IMR-90 (cell line): ENCODE measurements at regions not wholly inside any gene's neighbourhood (a gene's known extent, or its start where the extent isn't known, plus 50 kb on each side); places are given as distances from the start of the nearest gene placed in this dataset.

Source experiments
- ATAC-seq: fragments of 200-7000 bp; cut with Tn5 transposase; 2 replicates; pipeline ENCODE4 v1.9.1; 2020; ENCODE audit warnings: low read depth, mild to moderate bottlenecking, moderate library complexity
- BruUV-seq: library from RNA; stranded (reverse); fragments of 400-500 nt; replicated peaks from 2 replicates; lab custom pipeline; 2021; lab: Mats Ljungman, UMichigan
- CTCF ChIA-PET: fragments of 300-600 bp; formaldehyde crosslinking; extraction: SDS; loops from one replicate; lab custom pipeline; 2021; ENCODE audit warnings: antibody characterized with exemption; lab: Yijun Ruan, JAX
- POLR2A ChIA-PET: fragments of 300-600 bp; sonication (Branson Sonifier 250); formaldehyde crosslinking; loops from one replicate; lab custom pipeline; 2022; ENCODE audit warnings: antibody characterized with exemption; ENCODE audit not compliant: unreplicated experiment; lab: Charles Lee
- DNase-seq: peaks from one replicate; pipeline ENCODE4 v3.0.0; 2013
- H2AFZ ChIP-seq: replicated peaks from 2 replicates; pipeline ENCODE3; 2013; ENCODE audit warnings: low read length, mild to moderate bottlenecking; ENCODE audit not compliant: poor library complexity
- H2AK5ac ChIP-seq: 2 replicates; pipeline ENCODE4 v1.6.1; 2013; ENCODE audit warnings: low read depth, low read length, inconsistent platforms
- H2AK9ac ChIP-seq: replicated peaks from 2 replicates; pipeline ENCODE3; 2013; ENCODE audit warnings: mild to moderate bottlenecking, low read depth, low read length, moderate library complexity; ENCODE audit not compliant: poor library complexity
- H2BK120ac ChIP-seq: 2 replicates; pipeline ENCODE4 v1.6.1; 2013; ENCODE audit warnings: low read depth, low read length, inconsistent platforms
- H2BK15ac ChIP-seq: 3 replicates; pipeline ENCODE4 v1.6.1; 2013; ENCODE audit warnings: low read depth, low read length, inconsistent platforms
- H2BK20ac ChIP-seq: 2 replicates; pipeline ENCODE4 v1.6.1; 2013; ENCODE audit warnings: low read depth, mild to moderate bottlenecking, inconsistent platforms, low read length, moderate library complexity
- H2BK5ac ChIP-seq: 2 replicates; pipeline ENCODE4 v1.6.1; 2013; ENCODE audit warnings: mild to moderate bottlenecking, low read depth, low read length, inconsistent platforms; ENCODE audit not compliant: poor library complexity, severe bottlenecking
- H3K14ac ChIP-seq: replicated peaks from 2 replicates; pipeline ENCODE4 v1.6.1; 2013; ENCODE audit warnings: low read depth, low read length, inconsistent platforms
- H3K18ac ChIP-seq: 2 replicates; pipeline ENCODE4 v1.6.1; 2013; ENCODE audit warnings: low read depth, low read length, control low read depth
- H3K23ac ChIP-seq: 2 replicates; pipeline ENCODE4 v1.6.1; 2013; ENCODE audit warnings: low read depth, low read length, inconsistent platforms
- H3K27ac ChIP-seq: 2 replicates; pipeline ENCODE4 v1.5.1; 2013; ENCODE audit warnings: mild to moderate bottlenecking, control low read depth, low read length; ENCODE audit not compliant: insufficient read depth
- H3K27me3 ChIP-seq: 2 replicates; pipeline ENCODE4 v1.6.1; 2013; ENCODE audit warnings: low read length; ENCODE audit not compliant: control insufficient read depth, insufficient read depth
- H3K36me3 ChIP-seq: 2 replicates; pipeline ENCODE4 v1.6.1; 2013; ENCODE audit warnings: low read length, mixed read lengths; ENCODE audit not compliant: control insufficient read depth, insufficient read depth
- H3K4ac ChIP-seq: 2 replicates; pipeline ENCODE4 v1.6.1; 2013; ENCODE audit warnings: low read depth, low read length, inconsistent platforms
- H3K4me1 ChIP-seq: 2 replicates; pipeline ENCODE4 v1.6.1; 2013; ENCODE audit warnings: low read length, mixed read lengths; ENCODE audit not compliant: control insufficient read depth, insufficient read depth
- H3K4me2 ChIP-seq: 2 replicates; pipeline ENCODE4 v1.6.1; 2013; ENCODE audit warnings: low read depth, mild to moderate bottlenecking, control low read depth, low read length, moderate library complexity
- H3K4me3 ChIP-seq: 2 replicates; pipeline ENCODE4 v1.5.1; 2013; ENCODE audit warnings: low read depth, mild to moderate bottlenecking, control low read depth, low read length, moderate library complexity; ENCODE audit not compliant: insufficient read depth
- H3K56ac ChIP-seq: 2 replicates; pipeline ENCODE4 v1.6.1; 2013; ENCODE audit warnings: low read length, inconsistent platforms; ENCODE audit not compliant: insufficient read depth; ENCODE audit errors: extremely low read depth
- H3K79me1 ChIP-seq, 2 experiments: 2 replicates each; pipeline ENCODE4 v1.6.1; 2013; ENCODE audit warnings: low read length in 2 of 2, inconsistent platforms in 1 of 2, low read depth in 1 of 2
- H3K9ac ChIP-seq: 2 replicates; pipeline ENCODE4 v1.6.1; 2013; ENCODE audit warnings: low read depth, low read length, control low read depth
- H3K9me1 ChIP-seq: 2 replicates; pipeline ENCODE4 v1.6.1; 2013; ENCODE audit warnings: low read length, inconsistent platforms; ENCODE audit not compliant: insufficient read depth
- H3K9me3 ChIP-seq: 2 replicates; pipeline ENCODE4 v1.6.1; 2013; ENCODE audit warnings: low read length; ENCODE audit not compliant: control insufficient read depth, insufficient read depth
- H4K20me1 ChIP-seq: 2 replicates; pipeline ENCODE4 v1.6.1; 2013; ENCODE audit warnings: low read length, inconsistent platforms; ENCODE audit not compliant: insufficient read depth
- H4K5ac ChIP-seq: 2 replicates; pipeline ENCODE4 v1.6.1; 2013; ENCODE audit warnings: mild to moderate bottlenecking, low read depth, low read length, control low read depth
- H4K8ac ChIP-seq, 2 experiments: 2 replicates each; pipeline ENCODE4 v1.6.1; 2013; ENCODE audit warnings: low read depth in 2 of 2, low read length in 2 of 2, control low read depth in 1 of 2, inconsistent platforms in 1 of 2
- H4K91ac ChIP-seq: 2 replicates; pipeline ENCODE4 v1.6.1; 2013; ENCODE audit warnings: low read depth, low read length, inconsistent platforms; ENCODE audit not compliant: insufficient read depth
- CHD1 ChIP-seq: IDR thresholded peaks from 2 replicates; pipeline ENCODE4 v1.6.1; 2012; ENCODE audit warnings: low read depth, low read length, improper control_type of control experiment
- CTCF ChIP-seq: conservative IDR thresholded peaks from 2 replicates; pipeline ENCODE4 v1.5.1; 2012; ENCODE audit warnings: mild to moderate bottlenecking, low read depth, low read length, improper control_type of control experiment
- FOS ChIP-seq: fragments of 150-350 bp; IDR thresholded peaks from 2 replicates; pipeline ENCODE4 v1.6.1; 2016; ENCODE audit warnings: low read depth, low read length
- MAFK ChIP-seq: IDR thresholded peaks from 2 replicates; pipeline ENCODE4 v1.6.1; 2012; ENCODE audit warnings: low read depth, low read length, improper control_type of control experiment
- RAD21 ChIP-seq: IDR thresholded peaks from 2 replicates; pipeline ENCODE4 v1.6.1; 2012; ENCODE audit warnings: low read length, improper control_type of control experiment
- RCOR1 ChIP-seq: IDR thresholded peaks from 2 replicates; pipeline ENCODE4 v1.6.1; 2012; ENCODE audit warnings: mild to moderate bottlenecking, low read length, improper control_type of control experiment; ENCODE audit not compliant: insufficient replicate concordance
- RFX5 ChIP-seq: IDR thresholded peaks from 2 replicates; pipeline ENCODE4 v1.8.0; 2012; ENCODE audit warnings: low read depth, mild to moderate bottlenecking, low read length, moderate library complexity
- WGBS, 2 experiments: methylation state at CpG; one replicate each; pipeline versions ENCODE4 v1.1.5 to v1.1.7; 2013; ENCODE audit warnings: missing lambda C conversion rate in 2 of 2; ENCODE audit not compliant: insufficient read length in 1 of 2; ENCODE audit errors: extremely low coverage in 2 of 2; 5-methylcytosine and 5-hydroxymethylcytosine counted together
- dilution Hi-C: fragments of 300-500 bp; cut with HindIII; formaldehyde crosslinking; loops from one replicate; pipeline ENCODE4 v1.14.3; 2018; ENCODE audit warnings: low sequenced_read_pairs; ENCODE audit not compliant: unreplicated experiment
- in situ Hi-C: fragments of 300-500 bp; cut with MboI; formaldehyde crosslinking; loops from 3 replicates; pipeline ENCODE4 v1.14.3; 2019; ENCODE audit warnings: low sequenced_read_pairs, inconsistent platforms, mixed read lengths
- intact Hi-C: fragments of 100-400 bp; cut with micrococcal nuclease; formaldehyde crosslinking; loops from 2 replicates; pipeline ENCODE4 v1.10.0; 2022

DNA sequence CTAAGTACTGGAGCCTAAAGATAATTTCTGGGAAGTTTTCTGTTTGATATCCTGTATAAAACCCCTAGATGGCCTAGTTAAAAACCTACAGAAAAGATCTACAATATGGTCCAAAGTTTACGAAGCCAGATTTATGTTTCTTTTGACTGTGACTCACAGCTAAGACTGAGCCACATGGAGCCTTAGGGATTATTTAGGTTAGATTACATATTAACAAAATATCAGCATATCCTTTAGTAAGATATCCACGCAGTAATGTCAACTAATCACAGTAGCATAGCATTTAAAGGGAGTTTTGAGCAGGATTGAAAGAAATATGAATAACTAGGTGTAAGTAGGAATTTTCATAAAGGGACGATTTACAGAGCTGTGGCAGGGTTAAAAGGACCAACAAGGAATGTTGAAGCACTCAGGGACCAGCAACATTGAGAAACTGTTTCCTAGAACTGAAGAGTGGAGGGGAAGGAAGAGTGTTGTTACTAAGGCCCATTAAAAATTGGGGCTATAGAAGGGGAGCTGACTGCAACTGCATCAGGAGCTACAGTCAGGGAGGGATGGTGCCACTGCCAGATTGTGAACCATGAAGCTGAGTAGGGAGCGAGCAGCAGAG is 155.5 kb downstream of the DACT1 start:
- Histone ChIP-seq H3K4me1 (peaks cover 4% of the 10 kb centered on the region; the same call in 1 of the 2 replicates), H4K5ac (no peak overlapping the region), H4K8ac (no peak overlapping the region), H3K36me3 (no peaks in the 10 kb centered on the region), H3K23ac (0 out of 2 replicates have a peak overlapping the region, but pooled peaks have one; percentile 18), H3K14ac (no peak overlapping the region), H3K9me3 (no peaks in the 10 kb centered on the region), H3K4me2 (no peak overlapping the region), H3K79me1 (no peaks in the 10 kb centered on the region), H2BK20ac (no peak overlapping the region), H2AFZ (no peak overlapping the region), H3K27me3 (peaks cover 19% of the 10 kb centered on the region), H2BK120ac (no peak overlapping the region), H4K91ac (no peak overlapping the region), H2BK5ac (no peak overlapping the region), H2BK15ac (no peak overlapping the region), H2AK5ac (no peak overlapping the region), H3K4ac (no peak overlapping the region), H3K9me1 (no peaks in the 10 kb centered on the region), H3K9ac (no peak overlapping the region), H3K4me3 (no peak overlapping the region), H3K56ac (no peak overlapping the region), H4K20me1 (no peaks in the 10 kb centered on the region), H3K18ac (no peak overlapping the region), H3K27ac (no peak overlapping the region), H2AK9ac (no peak overlapping the region)
- intact Hi-C loops (no loop called here), dilution Hi-C loops (no loop called here), in situ Hi-C loops (no loop called here)
- CTCF ChIA-PET: no interaction called here
- ATAC-seq (peak; percentile 49), DNase-seq (peak; percentile 55)
- POLR2A ChIA-PET: no interaction called here
- BruUV-seq: no TSS peak
- TF ChIP-seq CHD1 (no peak), MAFK (no peak), FOS (no peak), RFX5 (no peak), RAD21 (no peak), CTCF (no peak), RCOR1 (no peak)
- 20% methylated on average over 1 of the region's 4 CpGs; no CpG with 5 or more reads in 1 of the 2 experiments for WGBS, 2 experiments
